Neural cell (in vitro differentiated cells): ENCODE measurements at regions not wholly inside any gene's neighbourhood (a gene's known extent, or its start where the extent isn't known, plus 50 kb on each side); places are given as distances from the start of the nearest gene placed in this dataset.

ENCODE experiments used
- H2AFZ ChIP-seq: fragments of 200-600, 300-800 bp; sonication (generic), shearing (Covaris generic); 2 replicates; pipeline ENCODE4 v1.6.0; 2014; ENCODE audit warnings: low read depth, mild to moderate bottlenecking, antibody characterized with exemption, low read length, moderate library complexity
- H3F3A ChIP-seq: fragments of 200-600 bp; shearing (Covaris generic); 2 replicates; pipeline ENCODE4 v1.6.1; 2016; ENCODE audit warnings: mild to moderate bottlenecking, moderate library complexity, mixed read lengths, antibody characterized with exemption, low read length; ENCODE audit not compliant: insufficient read depth, poor library complexity, severe bottlenecking
- H3K27ac ChIP-seq: fragments of 200-600, 300-800 bp; sonication (generic), shearing (Covaris generic); 2 replicates; pipeline ENCODE4 v1.5.1; 2014; ENCODE audit warnings: mild to moderate bottlenecking, low read length, moderate library complexity
- H3K27me3 ChIP-seq: fragments of 300-800, 200-600 bp; sonication (generic), shearing (Covaris generic); 2 replicates; pipeline ENCODE4 v1.6.0; 2014; ENCODE audit warnings: mild to moderate bottlenecking, low read depth, low read length, moderate library complexity; ENCODE audit not compliant: insufficient read depth
- H3K36me3 ChIP-seq: fragments of 300-800, 200-600 bp; sonication (generic), shearing (Covaris generic); 2 replicates; pipeline ENCODE4 v1.5.1; 2014; ENCODE audit warnings: mild to moderate bottlenecking, antibody characterized with exemption, low read length, moderate library complexity; ENCODE audit not compliant: insufficient read depth
- H3K4me2 ChIP-seq: fragments of 300-800, 200-600 bp; sonication (generic), shearing (Covaris generic); 2 replicates; pipeline ENCODE4 v1.6.0; 2014; ENCODE audit warnings: mild to moderate bottlenecking, low read length
- H3K4me3 ChIP-seq: fragments of 300-800, 200-600 bp; sonication (generic), shearing (Covaris generic); 2 replicates; pipeline ENCODE4 v1.5.1; 2014; ENCODE audit warnings: mild to moderate bottlenecking, low read length, moderate library complexity
- H3K79me2 ChIP-seq: fragments of 200-600 bp; shearing (Covaris generic); replicated peaks from 2 replicates; pipeline ENCODE4 v1.6.0; 2014; ENCODE audit warnings: mild to moderate bottlenecking, low read length, moderate library complexity; ENCODE audit not compliant: insufficient read depth
- H3K9ac ChIP-seq: fragments of 300-800, 200-600 bp; sonication (generic), shearing (Covaris generic); 2 replicates; pipeline ENCODE4 v1.6.1; 2016; ENCODE audit warnings: mild to moderate bottlenecking, low read length, mixed read lengths
- H3K9me2 ChIP-seq: fragments of 200-600 bp; shearing (Covaris generic); 2 replicates; pipeline ENCODE4 v1.6.1; 2016; ENCODE audit warnings: mild to moderate bottlenecking, low read length, mixed read lengths; ENCODE audit not compliant: insufficient read depth
- H3K9me3 ChIP-seq: fragments of 200-600, 300-800 bp; sonication (generic), shearing (Covaris generic); 2 replicates; pipeline ENCODE4 v1.6.1; 2016; ENCODE audit warnings: mild to moderate bottlenecking, mixed run types, low read length, moderate library complexity, mixed read lengths
- H4K20me1 ChIP-seq: fragments of 200-600 bp; shearing (Covaris generic); 2 replicates; pipeline ENCODE4 v1.6.1; 2016; ENCODE audit warnings: mild to moderate bottlenecking, mixed run types; ENCODE audit not compliant: insufficient read depth
- CTCF ChIP-seq: fragments of 450-650 bp; IDR thresholded peaks from 2 replicates; pipeline ENCODE4 v1.5.1; 2014; ENCODE audit warnings: antibody characterized with exemption, mild to moderate bottlenecking, moderate library complexity; ENCODE audit not compliant: poor library complexity, severe bottlenecking
- EP300 ChIP-seq: fragments of 450-650 bp; conservative IDR thresholded peaks from 2 replicates; pipeline ENCODE4 v1.6.1; 2014; ENCODE audit warnings: antibody characterized with exemption, mild to moderate bottlenecking, moderate library complexity; ENCODE audit not compliant: poor library complexity, severe bottlenecking
- EZH2 ChIP-seq: fragments of 200-600, 300-800 bp; shearing (Covaris generic), sonication (generic); IDR thresholded peaks from 2 replicates; pipeline ENCODE4 v1.6.1; 2014; ENCODE audit warnings: antibody characterized with exemption, low read length, borderline replicate concordance, mild to moderate bottlenecking; ENCODE audit not compliant: insufficient read depth, poor library complexity, severe bottlenecking
- MXI1 ChIP-seq: fragments of 450-650 bp; conservative IDR thresholded peaks from 2 replicates; pipeline ENCODE4 v1.6.1; 2014; ENCODE audit warnings: antibody characterized with exemption, mild to moderate bottlenecking; ENCODE audit not compliant: poor library complexity, severe bottlenecking
- POLR2AphosphoS5 ChIP-seq: IDR thresholded peaks from 2 replicates; pipeline ENCODE4 v1.6.1; 2012
- RAD21 ChIP-seq: fragments of 450-650 bp; conservative IDR thresholded peaks from 2 replicates; pipeline ENCODE4 v1.6.1; 2014; ENCODE audit warnings: antibody characterized with exemption, mild to moderate bottlenecking, moderate library complexity
- SMC3 ChIP-seq: fragments of 450-650 bp; conservative IDR thresholded peaks from 2 replicates; pipeline ENCODE4 v1.6.1; 2014; ENCODE audit warnings: antibody characterized with exemption, mild to moderate bottlenecking, moderate library complexity; ENCODE audit not compliant: poor library complexity
- TAF1 ChIP-seq: IDR thresholded peaks from 2 replicates; pipeline ENCODE4 v1.6.1; 2012; ENCODE audit warnings: low read depth
- TF ChIP-seq, protein P1 (sequence below): IDR thresholded peaks from 2 replicates; pipeline ENCODE4 v1.6.1; 2012; ENCODE audit warnings: borderline replicate concordance

- no peak overlapping the region for H3K9ac ChIP-seq
- H3F3A ChIP-seq = no peaks in the 10 kb centered on the region
- H3K79me2 ChIP-seq = no peaks in the 10 kb centered on the region
- no peaks in the 10 kb centered on the region for H3K27me3 ChIP-seq
- H4K20me1 ChIP-seq = no peaks in the 10 kb centered on the region
- no peak overlapping the region for H3K4me3 ChIP-seq
- H2AFZ ChIP-seq = no peak overlapping the region
- no peak overlapping the region for H3K4me2 ChIP-seq
- no peaks in the 10 kb centered on the region for H3K9me2 ChIP-seq
- no peaks in the 10 kb centered on the region for H3K9me3 ChIP-seq
- no peaks in the 10 kb centered on the region for H3K36me3 ChIP-seq
- TF ChIP-seq RAD21 = no peak
- TF ChIP-seq CTCF = no peak
- TF ChIP-seq, protein P1, sequence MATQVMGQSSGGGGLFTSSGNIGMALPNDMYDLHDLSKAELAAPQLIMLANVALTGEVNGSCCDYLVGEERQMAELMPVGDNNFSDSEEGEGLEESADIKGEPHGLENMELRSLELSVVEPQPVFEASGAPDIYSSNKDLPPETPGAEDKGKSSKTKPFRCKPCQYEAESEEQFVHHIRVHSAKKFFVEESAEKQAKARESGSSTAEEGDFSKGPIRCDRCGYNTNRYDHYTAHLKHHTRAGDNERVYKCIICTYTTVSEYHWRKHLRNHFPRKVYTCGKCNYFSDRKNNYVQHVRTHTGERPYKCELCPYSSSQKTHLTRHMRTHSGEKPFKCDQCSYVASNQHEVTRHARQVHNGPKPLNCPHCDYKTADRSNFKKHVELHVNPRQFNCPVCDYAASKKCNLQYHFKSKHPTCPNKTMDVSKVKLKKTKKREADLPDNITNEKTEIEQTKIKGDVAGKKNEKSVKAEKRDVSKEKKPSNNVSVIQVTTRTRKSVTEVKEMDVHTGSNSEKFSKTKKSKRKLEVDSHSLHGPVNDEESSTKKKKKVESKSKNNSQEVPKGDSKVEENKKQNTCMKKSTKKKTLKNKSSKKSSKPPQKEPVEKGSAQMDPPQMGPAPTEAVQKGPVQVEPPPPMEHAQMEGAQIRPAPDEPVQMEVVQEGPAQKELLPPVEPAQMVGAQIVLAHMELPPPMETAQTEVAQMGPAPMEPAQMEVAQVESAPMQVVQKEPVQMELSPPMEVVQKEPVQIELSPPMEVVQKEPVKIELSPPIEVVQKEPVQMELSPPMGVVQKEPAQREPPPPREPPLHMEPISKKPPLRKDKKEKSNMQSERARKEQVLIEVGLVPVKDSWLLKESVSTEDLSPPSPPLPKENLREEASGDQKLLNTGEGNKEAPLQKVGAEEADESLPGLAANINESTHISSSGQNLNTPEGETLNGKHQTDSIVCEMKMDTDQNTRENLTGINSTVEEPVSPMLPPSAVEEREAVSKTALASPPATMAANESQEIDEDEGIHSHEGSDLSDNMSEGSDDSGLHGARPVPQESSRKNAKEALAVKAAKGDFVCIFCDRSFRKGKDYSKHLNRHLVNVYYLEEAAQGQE = no peak
- no peak for TF ChIP-seq EP300
- TF ChIP-seq SMC3 = no peak
- no peak for TF ChIP-seq TAF1
- no peak for TF ChIP-seq EZH2
- no peak for TF ChIP-seq POLR2AphosphoS5
- TF ChIP-seq MXI1 = no peak
- H3K27ac ChIP-seq = no peak overlapping the region
Measured at GRCh38 chr5:60332244-60333004, 367.5 kb downstream of the DEPDC1B start.

- Histone ChIP-seq H3K36me3 (no peaks in the 10 kb centered on the region), H3K9ac (no peak overlapping the region), H3K9me2 (no peaks in the 10 kb centered on the region), H3K4me3 (no peak overlapping the region), H3K27ac (no peak overlapping the region), H3K79me2 (no peaks in the 10 kb centered on the region), H3K4me2 (no peak overlapping the region), H3F3A (no peaks in the 10 kb centered on the region), H3K9me3 (no peaks in the 10 kb centered on the region), H3K27me3 (no peaks in the 10 kb centered on the region), H2AFZ (no peak overlapping the region), H4K20me1 (no peaks in the 10 kb centered on the region)
- TF ChIP-seq POLR2AphosphoS5 = no peak
- TF ChIP-seq MXI1 = no peak
- no peak for TF ChIP-seq EP300
- no peak for TF ChIP-seq TAF1
- no peak for TF ChIP-seq EZH2
- TF ChIP-seq CTCF = no peak
- no peak for TF ChIP-seq RAD21
- TF ChIP-seq, protein P1 = no peak
- TF ChIP-seq SMC3 = no peak
Measured at GRCh38 chr5:60330236-60330635, 369.7 kb downstream of the DEPDC1B start.
